Effector CD8-positive, alpha-beta T cell (primary cell): ENCODE measurements at regions not wholly inside any gene's neighbourhood (a gene's known extent, or its start where the extent isn't known, plus 50 kb on each side); places are given as distances from the start of the nearest gene placed in this dataset.

Experiments
- DNase-seq: peaks from one replicate; lab custom pipeline; 2025; lab: John Stamatoyannopoulos, UW

DNA sequence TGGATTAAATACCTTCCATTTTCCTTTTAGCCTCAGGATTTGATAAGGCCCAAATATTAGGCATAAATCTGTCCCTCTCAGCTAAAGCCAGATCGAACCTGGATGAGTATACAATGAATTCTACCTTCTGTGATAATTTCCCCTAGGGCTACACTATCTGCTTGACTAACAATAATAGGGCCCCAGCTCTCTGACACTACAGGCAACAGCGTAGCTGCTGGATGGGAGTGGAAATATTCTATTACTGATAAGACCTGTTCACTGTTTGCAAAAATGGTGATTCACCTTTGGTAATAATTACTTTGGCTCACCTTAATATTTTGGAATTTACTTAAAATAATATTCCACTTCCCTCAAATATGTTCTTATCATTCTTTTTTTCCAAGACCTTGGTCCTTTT lies 644.2 kb upstream of the SEMA6A start:
- no peak for DNase-seq

DNA sequence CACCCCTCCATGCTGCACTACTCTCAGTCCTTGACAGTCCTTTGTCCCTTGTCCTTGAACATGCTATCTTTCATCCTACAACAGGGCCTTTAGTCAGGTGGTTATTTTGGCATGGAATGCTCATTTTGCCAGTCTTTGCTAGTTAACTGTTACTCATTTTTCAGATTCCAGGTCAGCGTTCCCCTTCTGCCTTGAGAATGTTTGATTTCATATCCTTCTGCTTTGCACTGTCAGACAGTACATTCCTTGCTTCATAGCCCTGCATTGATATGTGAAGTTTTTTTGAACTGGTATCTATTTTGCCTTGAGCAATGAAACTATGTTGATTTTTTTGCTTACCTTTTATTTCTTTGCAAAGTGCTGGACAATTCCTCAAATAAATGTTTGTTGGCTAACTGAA lies 638.2 kb upstream of the SEMA6A start:
- DNase-seq = no peak

GRCh38 chr5:117210796-117211195 lies 636.2 kb upstream of the SEMA6A start:
- no peak for DNase-seq

DNA sequence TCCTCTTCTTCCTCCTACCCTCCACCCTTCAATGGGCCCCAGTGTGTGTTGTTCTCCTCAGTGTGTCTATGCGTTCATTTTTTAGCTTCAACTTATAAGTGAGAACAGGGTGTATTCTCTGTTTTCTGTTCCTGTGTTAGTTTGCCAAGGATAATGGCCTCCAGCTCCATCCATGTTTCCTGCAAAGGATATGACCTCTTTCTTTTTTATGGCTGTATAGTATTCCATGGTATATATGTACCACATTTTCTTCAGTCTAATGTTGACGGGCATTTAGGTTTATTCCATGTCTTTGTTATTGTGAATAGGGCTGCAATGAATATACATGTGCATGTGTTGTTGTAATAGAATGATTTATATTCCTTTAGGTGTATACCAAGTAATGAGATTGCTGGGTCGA lies 634.9 kb upstream of the SEMA6A start:
- DNase-seq = no peak

GRCh38 chr5:117207088-117207668 lies 632.6 kb upstream of the SEMA6A start:
- DNase-seq = no peak

- DNase-seq = no peak
Observed at GRCh38 chr5:117205894-117206293, 631.3 kb upstream of the SEMA6A start.

DNA sequence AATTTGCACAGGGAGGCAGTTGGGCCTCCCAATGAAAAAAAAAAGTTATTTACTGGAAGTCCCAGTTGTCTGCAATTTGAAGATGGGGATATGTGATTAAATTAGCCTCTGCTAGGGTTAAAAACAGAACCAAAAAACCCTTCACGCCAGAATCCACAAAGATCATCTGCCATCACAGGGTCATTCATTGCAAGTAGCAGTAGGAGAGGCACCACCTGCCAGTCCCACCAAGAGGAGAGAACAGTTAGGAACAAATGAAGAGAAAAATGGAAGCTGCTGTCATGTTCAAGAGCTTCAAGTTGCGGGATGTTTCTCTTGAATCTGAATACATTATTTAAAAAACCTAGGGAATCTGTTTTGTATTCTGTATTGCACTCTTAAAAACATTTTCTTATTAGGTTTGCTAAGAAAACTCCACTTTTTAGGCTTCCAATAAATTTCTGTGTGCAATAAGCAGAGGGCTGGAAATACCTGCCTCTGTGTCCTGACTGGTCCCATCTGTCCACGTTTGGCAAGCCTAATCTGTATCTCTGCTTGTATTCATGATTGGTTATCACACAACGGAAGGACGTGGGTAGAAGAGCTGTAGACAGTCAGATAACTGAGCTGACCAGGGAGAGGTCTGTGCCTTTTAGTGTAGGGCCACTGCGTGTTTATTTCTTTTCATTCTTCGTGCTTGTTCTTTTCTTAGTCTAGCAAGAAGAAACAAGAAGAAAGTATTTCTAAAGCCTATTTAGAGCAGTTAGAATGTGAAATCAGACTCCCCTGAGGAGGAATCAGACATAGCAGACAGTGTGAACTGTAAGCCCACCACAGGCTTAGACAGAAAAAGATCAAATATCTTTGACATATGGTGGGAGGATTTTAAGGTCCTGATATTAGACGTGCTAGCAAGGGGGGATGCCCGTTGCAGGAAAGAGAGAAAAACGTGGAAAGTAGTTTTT lies 630.6 kb upstream of the SEMA6A start:
- no peak for DNase-seq

- no peak for DNase-seq
Observed at GRCh38 chr5:117204404-117204803, 629.8 kb upstream of the SEMA6A start.

GRCh38 chr5:117203584-117203983 lies 629.0 kb upstream of the SEMA6A start:
- DNase-seq = no peak

- no peak for DNase-seq
Observed at GRCh38 chr5:117201001-117201400, 626.4 kb upstream of the SEMA6A start.

GRCh38 chr5:117195076-117195475 lies 620.5 kb upstream of the SEMA6A start:
- DNase-seq = no peak

DNA sequence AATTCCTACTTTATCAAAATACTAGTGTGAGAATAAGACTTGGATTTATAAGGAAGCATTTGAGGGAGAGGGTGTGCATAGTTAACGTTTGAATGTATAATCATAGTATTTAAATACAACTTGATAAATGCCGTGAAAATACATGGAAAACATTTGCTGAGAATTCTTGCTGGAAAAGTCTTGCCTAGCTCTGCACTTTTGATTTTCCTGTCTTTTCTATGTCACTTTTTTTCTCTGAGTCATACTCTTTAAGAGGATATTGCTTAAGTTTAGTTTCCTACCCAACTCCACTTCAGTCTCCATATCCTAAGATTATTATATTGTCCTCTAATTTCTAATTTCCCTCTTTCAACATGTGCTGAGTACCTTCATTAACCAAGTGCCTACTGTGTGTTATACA lies 616.6 kb upstream of the SEMA6A start:
- no peak for DNase-seq

DNA sequence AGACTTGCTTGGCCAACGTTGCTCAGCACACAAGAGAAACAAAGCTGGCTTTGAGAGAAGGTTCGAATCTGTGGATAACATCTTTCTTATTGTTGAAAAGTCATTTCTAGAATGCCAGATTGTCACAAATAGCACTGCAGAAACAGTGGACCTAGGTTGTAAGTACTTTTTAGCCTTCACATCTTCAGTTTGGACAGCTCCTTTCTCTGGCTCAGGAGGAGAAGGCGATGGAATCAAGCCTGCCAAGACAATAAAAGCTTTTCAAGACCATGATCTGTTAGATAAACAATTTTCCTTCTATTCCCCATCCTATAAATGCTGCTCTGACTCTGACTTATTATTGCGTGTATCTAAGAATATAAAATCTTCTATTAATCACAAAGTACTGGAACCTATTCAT lies 615.2 kb upstream of the SEMA6A start:
- no peak for DNase-seq

DNA sequence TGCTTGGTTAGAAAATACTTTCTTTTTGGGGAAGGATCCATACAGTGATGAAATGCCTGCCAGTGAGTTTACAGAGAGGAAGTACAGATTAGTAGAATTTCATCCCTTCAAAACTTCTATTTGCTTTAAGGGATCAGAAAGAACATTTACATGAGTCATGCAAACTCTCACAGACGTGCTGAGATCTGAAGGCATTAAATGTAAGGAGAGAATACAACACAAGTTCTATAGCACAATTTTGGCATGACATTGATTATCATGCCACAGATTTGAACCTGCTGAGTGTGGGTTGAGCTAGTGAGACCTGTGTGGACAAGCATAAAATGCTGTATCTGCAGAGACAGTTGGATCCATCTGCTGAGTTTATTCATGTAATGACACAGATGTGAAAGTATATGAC lies 613.6 kb upstream of the SEMA6A start:
- no peak for DNase-seq

- no peak for DNase-seq
Observed at GRCh38 chr5:117186751-117187150, 612.1 kb upstream of the SEMA6A start.

- no peak for DNase-seq
Observed at GRCh38 chr5:117183326-117183725, 608.7 kb upstream of the SEMA6A start.

DNA sequence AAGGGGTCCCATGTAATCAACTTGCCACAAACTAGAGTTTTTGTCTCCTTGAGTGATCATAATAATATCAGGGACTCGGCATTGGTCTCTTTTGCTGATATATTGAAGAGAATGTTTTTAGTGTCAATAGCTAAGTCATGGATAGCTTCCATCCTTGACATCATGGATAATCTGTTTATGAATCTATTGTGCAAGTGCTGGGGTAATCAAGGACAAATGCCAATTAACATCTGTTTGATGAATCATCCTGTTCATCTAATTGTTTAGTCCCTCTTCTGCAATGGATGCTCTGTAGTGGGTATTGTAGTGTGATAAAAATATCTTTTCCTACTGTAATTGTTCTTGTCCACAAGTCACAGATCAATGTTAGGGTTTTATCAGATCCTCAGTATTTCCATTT lies 607.5 kb upstream of the SEMA6A start:
- no peak for DNase-seq

GRCh38 chr5:117177302-117177701 lies 602.7 kb upstream of the SEMA6A start:
- no peak for DNase-seq

GRCh38 chr5:117165068-117165467 lies 590.4 kb upstream of the SEMA6A start:
- no peak for DNase-seq

DNA sequence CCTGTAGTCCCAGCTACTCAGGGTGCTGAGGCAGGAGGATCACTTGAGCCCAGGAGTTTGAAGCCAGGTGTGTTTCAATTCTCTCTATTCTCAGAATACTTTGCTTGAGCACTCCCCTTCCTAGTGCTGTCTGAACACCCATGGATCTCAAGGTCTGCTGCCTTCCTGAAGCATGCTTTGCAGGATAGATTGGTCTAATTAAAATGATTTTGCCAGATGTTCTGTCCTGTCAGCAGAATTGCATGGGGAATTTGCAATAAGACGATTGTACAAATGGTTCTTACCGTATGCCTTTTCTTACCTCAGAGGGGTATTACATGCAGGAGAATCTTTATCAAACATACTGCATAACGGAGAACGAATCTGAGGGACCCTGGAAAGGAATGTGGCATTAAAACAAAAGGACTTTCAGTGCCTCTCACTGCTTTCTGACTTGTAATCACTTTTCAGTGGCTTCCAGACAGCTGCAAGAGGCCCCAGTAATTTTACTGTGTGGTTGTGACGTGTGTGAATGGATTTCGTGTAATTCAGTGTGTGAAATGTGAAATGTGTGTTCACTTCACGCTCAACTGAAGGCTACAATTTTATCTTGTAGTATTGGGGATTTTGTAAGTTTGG lies 587.2 kb upstream of the SEMA6A start:
- DNase-seq = no peak

GRCh38 chr5:117160391-117160790 lies 585.8 kb upstream of the SEMA6A start:
- DNase-seq = no peak

DNA sequence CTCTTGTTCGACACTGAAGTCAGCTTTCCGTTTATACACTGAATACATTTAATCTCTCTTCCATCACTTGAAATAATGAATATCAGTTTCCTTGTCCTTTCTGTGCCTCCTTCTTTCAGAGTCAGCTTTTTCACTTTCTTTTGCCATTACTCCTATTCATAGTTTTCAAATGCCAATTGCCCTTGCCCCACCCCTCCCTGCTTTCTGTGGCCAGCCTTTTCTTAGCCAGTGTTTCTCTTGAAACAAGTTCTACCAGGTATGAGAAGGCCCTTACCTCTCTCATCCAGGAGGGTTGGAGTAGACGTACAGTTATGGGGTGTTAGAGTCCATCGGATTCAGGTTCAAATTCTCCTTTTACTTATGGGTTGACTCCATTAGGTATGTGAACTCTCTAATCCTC lies 574.7 kb upstream of the SEMA6A start:
- no peak for DNase-seq

DNA sequence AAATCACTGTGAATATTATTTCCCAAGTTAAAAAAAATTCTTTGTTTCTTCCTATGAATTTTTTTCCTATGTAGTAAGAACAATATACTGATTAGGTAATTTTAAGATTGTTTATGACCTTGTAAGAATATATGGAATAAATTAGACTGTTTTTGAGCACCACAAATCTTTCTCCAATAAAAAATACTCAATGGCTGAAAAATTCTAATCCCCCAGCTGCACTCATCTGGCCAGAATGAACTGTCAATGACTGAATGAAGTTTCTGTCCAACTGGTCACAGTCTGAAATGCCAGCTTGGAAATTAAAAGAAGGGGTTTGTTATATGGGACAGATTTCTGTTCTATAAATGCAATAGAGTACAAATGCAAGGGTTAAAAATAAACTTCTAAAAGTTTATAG lies 569.5 kb upstream of the SEMA6A start:
- DNase-seq = no peak
